CD4-positive, alpha-beta T cell treated with Interleukin-1 beta for 1 hour (primary cell): ENCODE measurements at regions not wholly inside any gene's neighbourhood (a gene's known extent, or its start where the extent isn't known, plus 50 kb on each side); places are given as distances from the start of the nearest gene placed in this dataset.
"Not testable (repeated sequence)": the region's sequence is repeated elsewhere in the genome, so short reads cannot be mapped to it uniquely, and the experiment has no call there.

Source experiments
- DNase-seq, 2 donors: peaks; one replicate each; pipeline ENCODE4 v3.0.0-alpha.2; 2020 to 2022

GRCh38 chr9:138214548-138214947 lies 337.0 kb downstream of the CACNA1B start:
- DNase-seq = not testable (repeated sequence)

- not testable (repeated sequence) for DNase-seq
Observed at GRCh38 chr9:138215588-138215987, 338.0 kb downstream of the CACNA1B start.

GRCh38 chr9:138216817-138217216 lies 339.2 kb downstream of the CACNA1B start:
- DNase-seq = not testable (repeated sequence)

- not testable (repeated sequence) for DNase-seq
Observed at GRCh38 chr9:138217284-138217850, 339.8 kb downstream of the CACNA1B start.

GRCh38 chr9:138219249-138219648 lies 341.7 kb downstream of the CACNA1B start:
- DNase-seq = not testable (repeated sequence)

- not testable (repeated sequence) for DNase-seq
Observed at GRCh38 chr9:138221446-138222054, 344.0 kb downstream of the CACNA1B start.

- DNase-seq = not testable (repeated sequence)
Observed at GRCh38 chr9:138237099-138237498, 359.5 kb downstream of the CACNA1B start.

- not testable (repeated sequence) for DNase-seq
Observed at GRCh38 chr9:138282903-138283302, 405.3 kb downstream of the CACNA1B start.
